K562 (cell line): ENCODE measurements at regions not wholly inside any gene's neighbourhood (a gene's known extent, or its start where the extent isn't known, plus 50 kb on each side); places are given as distances from the start of the nearest gene placed in this dataset.

ENCODE experiments used
- ARHGAP35 ChIP-seq: fragments of 450-650 bp; IDR thresholded peaks from 2 replicates; pipeline ENCODE4 v1.6.1; 2018; ENCODE audit not compliant: partially characterized antibody
- CTCF ChIP-seq, 3 experiments: IDR thresholded peaks in 2 of 3; conservative IDR thresholded peaks in 1 of 3; 2 replicates each; pipeline ENCODE4 v1.5.1; 2011 to 2012; ENCODE audit warnings: low read length in 3 of 3, mild to moderate bottlenecking in 3 of 3, control low read depth in 2 of 3, improper control_type of control experiment in 1 of 3, inconsistent platforms in 1 of 3, low read depth in 1 of 3, mixed read lengths in 1 of 3, moderate library complexity in 1 of 3; ENCODE audit not compliant: insufficient read depth in 2 of 3
- NFRKB ChIP-seq: fragments of 450-650 bp; IDR thresholded peaks from 2 replicates; pipeline ENCODE4 v1.6.1; 2016; ENCODE audit warnings: low read depth
- SIN3A ChIP-seq, 2 experiments: fragments of 150-350 bp in 1 of 2; IDR thresholded peaks; 2 replicates each; pipeline ENCODE4 v1.6.1; 2011 to 2016; ENCODE audit warnings: borderline replicate concordance in 2 of 2, low read depth in 2 of 2, low read length in 2 of 2, mild to moderate bottlenecking in 2 of 2, moderate library complexity in 2 of 2; ENCODE audit not compliant: control insufficient read depth in 1 of 2
- SMAD1 ChIP-seq: fragments of 150-350 bp; IDR thresholded peaks from 2 replicates; pipeline ENCODE4 v1.6.1; 2014; ENCODE audit warnings: low read length, low read depth; ENCODE audit not compliant: partially characterized antibody
- ZNF507 ChIP-seq: conservative IDR thresholded peaks from 2 replicates; pipeline ENCODE4 v1.6.1; 2017; ENCODE audit warnings: missing genetic modification characterization, missing compliant biosample characterization

DNA sequence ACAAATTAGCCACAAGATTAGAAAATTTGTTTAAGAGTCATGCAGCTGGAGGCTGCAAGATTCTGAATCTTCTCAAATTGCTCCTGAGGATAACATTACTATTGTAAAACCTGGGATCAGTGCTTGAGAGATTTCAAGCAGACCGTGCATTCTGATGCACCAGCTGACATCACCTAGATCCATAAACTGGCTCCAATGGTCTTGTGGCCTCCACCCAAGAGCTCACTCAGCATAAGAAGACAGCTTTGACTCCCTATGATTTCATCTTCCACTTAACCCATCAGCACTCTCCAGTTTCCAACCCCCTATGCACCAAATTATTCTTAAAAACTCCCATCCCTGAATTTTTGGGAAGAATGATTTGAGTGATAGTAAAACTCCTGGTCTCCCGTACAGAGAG lies 1007.9 kb upstream of the TENM4 start:
- no peak for TF ChIP-seq CTCF (IDR thresholded peaks at IDR 0.05 in 2 of 3, conservative IDR thresholded peaks at IDR 0.05 in 1 of 3; ENCODE audit: insufficient read depth in 2 of 3, low read depth in 1 of 3, low read length in 3 of 3)
- no peak for TF ChIP-seq NFRKB
- TF ChIP-seq ARHGAP35: no peak
- no peak for TF ChIP-seq SMAD1
- TF ChIP-seq SIN3A (IDR thresholded peaks at IDR 0.05; ENCODE audit: borderline replicate concordance in 2 of 2, control insufficient read depth in 1 of 2, low read depth in 2 of 2, low read length in 2 of 2): no peak
- no peak for TF ChIP-seq ZNF507 (tag)
